ENCODE measurements at regions not wholly inside any gene's neighbourhood (a gene's known extent, or its start where the extent isn't known, plus 50 kb on each side); places are given as distances from the start of the nearest gene placed in this dataset.

DNA sequence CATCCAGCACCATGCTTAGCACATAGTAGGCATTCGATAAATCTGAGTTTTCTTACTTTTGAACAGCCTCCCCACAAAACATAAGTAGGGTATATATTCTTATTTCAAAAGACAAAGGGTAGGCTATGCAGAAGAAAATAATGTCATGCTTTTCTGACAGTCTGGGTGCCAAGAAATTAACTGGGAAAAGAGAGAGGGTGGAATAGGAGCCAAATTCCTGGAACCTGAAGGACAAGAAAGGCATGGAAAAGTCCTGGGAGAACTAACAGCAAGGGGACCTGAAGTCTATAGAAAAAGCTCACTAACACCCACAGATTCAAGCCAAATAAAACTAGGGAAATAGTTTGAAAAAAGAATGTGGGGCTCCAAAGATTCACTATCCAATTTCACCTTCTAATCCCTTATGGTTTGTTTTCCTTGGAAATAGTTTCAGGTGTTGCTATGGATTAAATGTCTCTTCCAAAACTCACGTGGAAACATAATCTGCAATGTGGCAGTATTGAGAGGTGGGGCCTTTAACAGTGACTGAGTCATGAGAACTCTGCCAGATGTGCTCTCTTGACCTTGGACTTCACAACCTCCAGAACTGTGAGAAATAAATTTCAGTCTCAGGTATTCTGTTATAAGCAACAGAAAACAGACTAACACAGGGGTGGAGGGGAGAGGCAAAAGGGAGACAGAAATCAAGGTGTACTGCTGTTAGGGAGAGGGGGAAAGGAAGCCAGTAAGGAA, 173.3 kb upstream of the ARHGEF9 start:
- TF ChIP-seq, protein P1, sequence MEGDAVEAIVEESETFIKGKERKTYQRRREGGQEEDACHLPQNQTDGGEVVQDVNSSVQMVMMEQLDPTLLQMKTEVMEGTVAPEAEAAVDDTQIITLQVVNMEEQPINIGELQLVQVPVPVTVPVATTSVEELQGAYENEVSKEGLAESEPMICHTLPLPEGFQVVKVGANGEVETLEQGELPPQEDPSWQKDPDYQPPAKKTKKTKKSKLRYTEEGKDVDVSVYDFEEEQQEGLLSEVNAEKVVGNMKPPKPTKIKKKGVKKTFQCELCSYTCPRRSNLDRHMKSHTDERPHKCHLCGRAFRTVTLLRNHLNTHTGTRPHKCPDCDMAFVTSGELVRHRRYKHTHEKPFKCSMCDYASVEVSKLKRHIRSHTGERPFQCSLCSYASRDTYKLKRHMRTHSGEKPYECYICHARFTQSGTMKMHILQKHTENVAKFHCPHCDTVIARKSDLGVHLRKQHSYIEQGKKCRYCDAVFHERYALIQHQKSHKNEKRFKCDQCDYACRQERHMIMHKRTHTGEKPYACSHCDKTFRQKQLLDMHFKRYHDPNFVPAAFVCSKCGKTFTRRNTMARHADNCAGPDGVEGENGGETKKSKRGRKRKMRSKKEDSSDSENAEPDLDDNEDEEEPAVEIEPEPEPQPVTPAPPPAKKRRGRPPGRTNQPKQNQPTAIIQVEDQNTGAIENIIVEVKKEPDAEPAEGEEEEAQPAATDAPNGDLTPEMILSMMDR (conservative IDR thresholded peaks at IDR 0.05) = no peak
- no peak for TF ChIP-seq ZFX (IDR thresholded peaks at IDR 0.05)
- no peak overlapping the region for H3K27ac ChIP-seq

DNA sequence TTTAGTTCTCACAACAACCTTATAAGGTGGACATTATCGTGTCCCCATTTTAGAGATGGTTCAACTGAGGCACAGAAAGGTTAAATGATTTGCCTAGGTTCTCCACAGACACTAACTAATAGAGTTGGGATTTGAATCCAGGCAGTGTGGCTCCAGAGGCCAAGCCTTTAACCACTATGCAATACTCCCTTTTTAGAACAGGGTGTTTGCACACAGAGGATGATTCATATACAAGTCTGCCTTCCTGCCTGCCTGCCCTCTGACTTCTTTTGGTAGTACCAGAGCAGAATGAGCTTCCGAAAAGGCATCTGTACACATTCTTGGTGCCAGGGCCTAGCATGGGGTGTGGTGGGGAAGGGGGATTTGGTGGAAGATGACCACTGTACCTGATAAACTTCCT, 150.8 kb upstream of the ARHGEF9 start:
- TF ChIP-seq, protein P1 (conservative IDR thresholded peaks at IDR 0.05) = no peak
- no peak for TF ChIP-seq ZFX (IDR thresholded peaks at IDR 0.05)

DNA sequence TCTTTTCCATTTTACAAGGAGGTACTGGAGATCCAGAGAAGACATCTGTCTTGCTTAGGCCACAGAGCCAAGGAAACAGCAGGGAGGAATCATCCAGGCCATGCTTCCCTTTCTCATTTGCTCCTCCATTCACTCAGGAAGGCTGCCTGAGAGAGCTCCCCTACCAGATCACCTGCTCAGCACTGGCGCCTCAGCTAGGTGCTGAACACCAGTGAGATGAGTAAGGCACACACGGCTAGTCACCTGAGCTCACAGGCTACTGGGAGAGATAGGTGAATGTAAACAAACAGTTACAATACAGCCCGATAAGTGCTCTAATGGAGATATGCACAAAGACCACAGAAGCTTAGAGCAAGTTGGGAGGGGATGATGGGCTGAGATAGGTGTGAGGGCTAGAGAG, 149.8 kb upstream of the ARHGEF9 start:
- TF ChIP-seq, protein P1 (conservative IDR thresholded peaks at IDR 0.05) = no peak
- no peak for TF ChIP-seq ZFX (IDR thresholded peaks at IDR 0.05)
- H3K27ac ChIP-seq = no peak overlapping the region

More for the DNA sequence above, 150.8 kb upstream of the ARHGEF9 start:
- H3K27ac ChIP-seq = no peak overlapping the region

DNA sequence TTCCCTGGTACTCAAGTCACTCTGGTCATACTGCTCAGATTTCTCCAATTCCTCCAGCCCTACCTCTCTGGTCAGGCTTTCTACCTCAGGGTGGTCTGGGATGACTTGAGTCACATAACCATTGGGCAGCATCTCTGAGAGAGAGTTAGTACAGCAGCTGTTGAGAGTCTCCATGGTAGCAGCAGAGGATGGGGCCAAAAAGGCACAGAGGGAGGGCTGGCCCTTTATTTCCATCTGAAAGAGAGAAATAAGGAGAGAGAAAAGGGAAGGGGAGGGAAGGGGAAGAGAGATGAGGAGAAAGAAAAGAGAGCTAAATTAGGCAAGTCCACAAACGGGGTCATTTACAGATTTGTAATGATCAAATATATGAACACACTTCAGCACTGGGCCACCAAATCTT, 149.1 kb upstream of the ARHGEF9 start:
- no peak overlapping the region for H3K27ac ChIP-seq
- no peak for TF ChIP-seq ZFX (IDR thresholded peaks at IDR 0.05)
- TF ChIP-seq, protein P1 (conservative IDR thresholded peaks at IDR 0.05) = no peak

DNA sequence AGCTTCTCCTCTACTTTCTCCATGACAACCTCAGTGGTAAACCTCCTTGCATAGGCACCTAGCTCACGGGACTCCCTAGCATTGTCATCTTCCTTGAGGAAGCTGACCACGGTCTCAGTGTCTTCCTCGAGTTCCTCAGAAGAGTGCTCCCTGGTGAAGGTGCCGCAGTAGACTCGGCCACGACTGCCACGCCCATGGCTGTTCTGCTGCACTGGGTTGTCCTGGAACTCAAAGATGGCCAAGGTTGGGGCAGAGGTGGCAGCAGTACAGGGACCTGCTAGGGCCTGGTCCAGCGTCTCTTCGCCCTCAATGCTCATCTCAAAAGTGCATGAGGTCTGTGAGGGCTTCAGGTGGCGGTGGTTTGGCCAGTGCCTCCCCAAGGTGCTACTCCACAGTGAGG, 147.9 kb upstream of the ARHGEF9 start:
- no peak overlapping the region for H3K27ac ChIP-seq
- TF ChIP-seq ZFX (IDR thresholded peaks at IDR 0.05) = no peak
- TF ChIP-seq, protein P1 (conservative IDR thresholded peaks at IDR 0.05) = no peak

DNA sequence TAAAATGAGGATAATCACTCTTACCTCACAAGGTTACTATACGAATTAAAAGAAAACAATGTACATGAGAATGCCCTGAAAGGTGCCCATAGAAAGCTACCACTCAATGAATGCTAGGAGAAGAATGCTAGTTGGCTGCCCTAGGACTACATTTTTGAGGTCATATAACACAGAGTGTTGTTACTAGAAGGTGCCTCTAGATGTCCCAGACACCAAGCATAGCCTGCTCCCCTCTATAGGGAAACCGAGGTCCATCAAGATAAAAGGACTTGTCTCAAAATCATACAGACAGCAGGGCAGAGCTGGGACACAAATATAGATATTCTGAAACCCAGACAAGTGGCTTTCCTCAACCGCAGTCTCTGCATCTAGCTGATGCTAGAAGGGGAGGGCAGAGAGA, 147.0 kb upstream of the ARHGEF9 start:
- H3K27ac ChIP-seq = no peak overlapping the region
- TF ChIP-seq, protein P1 (conservative IDR thresholded peaks at IDR 0.05) = 0 out of 2 replicates have a peak, but pooled peaks have one; percentile 3
- TF ChIP-seq ZFX (IDR thresholded peaks at IDR 0.05) = no peak

DNA sequence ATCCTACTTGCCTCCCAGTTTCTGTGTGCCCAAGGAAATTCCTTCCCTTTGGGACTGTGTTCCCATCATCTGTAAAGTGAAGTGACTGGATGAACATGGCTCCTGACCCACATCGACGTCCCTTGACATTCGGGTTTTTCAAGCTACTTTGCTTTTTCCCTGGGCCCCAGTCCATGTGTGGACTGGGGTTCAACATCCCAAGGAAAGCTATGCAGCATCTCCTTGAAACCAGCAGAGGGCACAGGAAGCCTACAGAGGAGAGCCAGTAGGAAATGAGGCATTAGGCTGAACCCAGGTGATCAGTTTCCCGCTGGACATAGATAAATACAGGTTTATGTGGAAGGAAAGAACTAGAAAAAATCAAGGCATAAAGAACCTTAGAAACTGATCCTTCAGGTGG, 145.1 kb upstream of the ARHGEF9 start:
- TF ChIP-seq, protein P1 (conservative IDR thresholded peaks at IDR 0.05) = peak; percentile 53
- no peak for TF ChIP-seq ZFX (IDR thresholded peaks at IDR 0.05)
- H3K27ac ChIP-seq = no peak overlapping the region

Data from C4-2B (cell line).